Activated CD4-positive, CD25-positive, alpha-beta regulatory T cell treated with anti-CD3 and anti-CD28 coated beads, Interleukin-2, amount 50 U/mL, for 72 hours (primary cell): ENCODE measurements at regions not wholly inside any gene's neighbourhood (a gene's known extent, or its start where the extent isn't known, plus 50 kb on each side); places are given as distances from the start of the nearest gene placed in this dataset.

Source experiments
- DNase-seq: peaks from one replicate; pipeline ENCODE4 v3.0.0; 2021

DNA sequence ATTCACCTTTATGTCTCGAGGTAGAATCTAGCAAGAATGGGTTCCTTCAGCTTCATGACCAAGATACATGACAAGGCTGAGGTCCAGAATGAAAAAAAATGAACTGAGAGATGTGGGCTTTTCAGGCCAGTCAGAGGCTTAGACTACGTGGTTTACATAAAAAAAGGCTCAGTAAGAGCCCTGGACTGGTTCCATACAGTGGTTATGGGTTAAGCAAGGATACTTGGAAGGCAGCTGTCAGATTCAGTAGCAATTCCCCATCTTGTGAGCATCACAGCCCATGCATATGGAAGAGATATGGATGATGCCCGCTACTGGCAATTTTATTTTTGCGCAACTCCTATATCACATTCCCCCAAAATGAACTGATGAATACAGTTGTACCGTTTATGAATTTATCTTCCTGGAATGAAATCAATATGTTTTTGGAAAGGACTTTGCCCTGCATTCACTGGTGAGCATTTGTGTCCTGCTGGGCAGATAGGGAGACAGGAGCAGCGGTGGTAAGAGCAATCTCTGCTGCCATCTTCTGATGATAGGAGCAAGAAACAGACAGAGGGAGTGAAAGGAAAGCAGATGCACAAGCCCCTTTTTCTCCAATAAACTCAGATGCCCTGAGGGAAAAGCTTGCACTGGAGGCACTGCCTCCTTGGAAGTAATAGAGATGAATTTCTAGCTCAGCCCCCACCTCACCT is 280.4 kb downstream of the GALC start:
- no peak for DNase-seq

- DNase-seq: no peak
These were observed 287.5 kb downstream of the GALC start for GRCh38 chr14:87705439-87705896.

- DNase-seq: no peak
These were observed 294.5 kb downstream of the GALC start for GRCh38 chr14:87698481-87698880.

- DNase-seq: no peak
These were observed 296.5 kb downstream of the GALC start for GRCh38 chr14:87696485-87696884.

DNA sequence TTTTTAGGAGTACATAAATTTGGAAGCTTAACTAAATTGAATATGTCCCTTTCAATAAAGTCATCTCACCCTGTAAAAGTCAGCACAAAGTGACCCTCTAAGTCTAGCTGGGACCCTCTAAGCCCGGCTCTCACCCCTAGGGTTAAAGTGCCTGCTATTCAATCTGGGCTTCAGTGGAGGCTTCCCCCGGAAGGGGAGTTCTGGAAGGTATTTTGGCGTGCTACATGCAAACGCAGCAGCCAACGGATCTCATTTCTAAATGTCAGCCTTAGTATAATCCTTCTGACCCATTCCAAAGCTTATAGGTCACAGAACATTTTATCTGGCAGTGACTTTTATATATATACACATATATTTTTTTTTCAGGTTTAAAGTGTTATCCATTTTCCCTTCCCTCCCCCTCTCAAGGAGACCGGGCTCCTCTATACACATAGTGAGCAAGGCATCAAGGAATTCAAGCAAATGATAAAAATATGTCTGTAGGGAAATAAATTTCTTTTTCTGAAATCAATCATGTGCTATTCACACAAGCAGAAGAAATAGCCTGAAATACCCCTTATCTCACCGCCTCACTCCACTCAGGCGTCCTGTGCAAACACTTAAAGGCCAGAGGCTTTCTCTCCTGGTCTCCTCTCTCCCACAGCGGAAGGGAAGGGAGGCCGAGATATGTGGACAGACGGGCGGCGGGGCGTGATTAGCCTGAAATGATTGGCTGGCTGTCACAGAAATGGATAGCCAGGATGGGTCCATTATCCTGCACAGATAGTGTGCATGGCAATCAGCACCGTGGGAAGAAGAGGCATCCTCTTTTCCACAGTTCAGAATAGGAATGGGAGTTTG is 301.7 kb downstream of the GALC start:
- no peak for DNase-seq

DNA sequence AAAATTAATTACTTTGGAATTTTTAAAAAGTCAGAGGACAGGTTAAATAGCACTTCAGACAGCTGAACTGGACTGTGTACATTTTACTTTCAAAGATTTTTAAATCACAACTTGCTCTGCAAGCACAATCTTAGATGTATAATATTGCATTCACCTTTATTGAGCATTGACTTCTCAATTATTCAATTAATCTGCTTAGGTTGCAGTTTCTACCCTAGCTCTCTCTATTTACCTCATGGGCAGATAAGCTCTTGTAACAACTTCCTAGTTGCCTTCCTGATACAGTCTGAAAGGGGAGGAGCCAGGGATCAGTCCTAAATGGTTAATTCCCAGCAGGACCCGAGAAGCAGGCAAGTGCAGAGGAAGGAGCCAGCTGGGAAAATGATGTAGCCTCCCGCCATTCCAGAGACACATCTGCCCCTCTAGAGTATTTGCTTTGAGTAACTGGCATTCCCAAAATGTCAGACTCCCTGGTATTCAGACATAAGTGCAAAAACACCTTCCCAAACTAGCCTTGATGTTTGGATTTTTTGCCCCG is 302.8 kb downstream of the GALC start:
- DNase-seq: no peak

DNA sequence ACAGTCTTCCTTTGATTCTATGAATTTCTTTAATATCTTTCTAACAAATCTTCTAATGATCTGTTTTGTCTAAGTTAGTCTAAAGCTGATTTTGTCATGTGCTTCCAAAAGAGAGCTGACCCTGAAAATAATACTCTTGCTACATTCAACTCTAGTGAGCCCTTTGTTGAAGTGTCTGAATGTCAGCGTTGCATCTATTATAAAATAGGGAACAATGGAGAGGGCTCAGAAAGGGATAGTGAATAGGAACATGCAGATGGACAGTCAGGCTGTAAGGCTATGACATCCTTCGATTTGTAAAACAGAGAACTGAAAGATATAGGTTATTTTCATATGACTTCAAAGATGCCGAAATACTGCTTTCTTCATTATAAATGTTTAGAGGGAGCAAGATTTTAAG is 304.5 kb downstream of the GALC start:
- DNase-seq: no peak

DNA sequence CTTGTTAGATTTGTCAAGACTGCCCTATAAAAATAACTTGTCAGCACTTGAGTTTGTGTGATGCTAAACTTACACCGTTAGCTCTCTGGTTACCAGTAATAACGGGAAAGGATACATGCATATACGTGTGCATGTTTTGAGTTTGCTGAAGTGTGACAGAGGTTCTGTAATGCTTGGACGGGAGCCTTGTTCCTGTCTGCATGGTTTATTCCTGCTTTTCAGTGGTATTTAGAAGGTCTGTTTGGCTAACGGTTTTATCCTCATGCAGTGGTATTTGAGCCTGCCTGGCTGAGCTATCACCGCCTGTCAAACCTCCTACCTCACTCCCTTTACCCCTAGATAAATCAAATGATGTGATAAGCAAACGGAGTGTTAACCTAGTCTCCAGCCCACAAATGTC is 305.6 kb downstream of the GALC start:
- DNase-seq: no peak

DNA sequence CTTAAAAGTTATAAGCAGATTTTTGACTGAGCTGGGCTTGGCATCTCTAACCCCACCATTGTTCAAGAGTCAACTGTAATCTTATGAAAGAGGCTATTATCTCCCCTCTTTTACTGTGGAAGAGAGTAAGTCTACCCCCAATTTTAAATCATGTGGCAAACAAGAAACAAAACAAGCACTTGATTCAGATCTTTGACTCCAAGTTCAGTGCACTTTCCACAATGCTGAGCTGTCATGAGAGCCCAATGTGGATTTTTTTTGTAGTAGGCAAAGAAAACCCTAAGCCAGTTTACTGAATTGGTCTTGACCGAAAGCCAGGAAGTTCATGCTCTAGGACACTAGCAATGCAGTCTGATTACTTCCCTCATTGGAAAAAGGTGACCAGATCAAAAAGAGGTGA is 306.2 kb downstream of the GALC start:
- no peak for DNase-seq

GRCh38 chr14:87679866-87680265 is 313.1 kb downstream of the GALC start:
- DNase-seq: no peak

- no peak for DNase-seq
These were observed 314.4 kb downstream of the GALC start for GRCh38 chr14:87678624-87679023.

- no peak for DNase-seq
These were observed 316.1 kb downstream of the GALC start for GRCh38 chr14:87676814-87677437.

DNA sequence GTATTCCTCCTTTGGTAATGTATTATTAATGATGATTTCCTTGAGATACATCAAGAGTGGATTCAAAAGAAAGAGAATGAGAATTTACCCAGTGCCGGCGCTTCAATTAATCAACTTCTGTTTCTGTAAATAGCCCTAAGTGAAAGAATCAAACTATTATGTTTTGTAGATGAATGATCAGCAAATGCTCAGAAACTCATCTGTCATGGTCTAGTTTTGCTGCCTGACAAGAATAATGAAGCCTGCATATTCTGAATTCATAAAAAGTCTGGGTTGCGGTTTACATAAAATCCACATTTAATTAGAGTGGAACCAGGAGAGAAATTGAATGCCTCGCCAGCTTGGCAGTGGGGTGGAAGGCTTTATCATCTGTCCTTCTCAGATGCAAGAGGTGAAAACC is 325.3 kb downstream of the GALC start:
- no peak for DNase-seq

DNA sequence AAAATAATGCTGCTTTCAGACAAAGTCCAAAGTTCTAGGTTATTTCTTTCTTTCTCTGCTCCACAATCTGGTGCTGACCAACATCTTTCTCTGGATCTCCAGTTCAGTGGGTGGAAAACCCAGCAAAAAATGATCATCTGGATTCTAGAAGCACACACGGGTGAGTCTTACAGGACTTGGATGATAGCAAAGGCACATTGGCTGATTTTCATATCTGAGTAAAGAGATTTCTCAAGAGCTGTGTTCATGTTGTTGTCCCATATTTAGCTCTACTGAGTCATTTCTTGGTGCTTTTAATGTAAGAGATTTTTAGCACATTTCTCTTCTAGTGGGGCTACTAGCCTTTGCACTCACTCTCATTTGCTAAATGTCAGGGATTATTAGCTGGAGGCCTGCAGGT is 336.7 kb downstream of the GALC start:
- no peak for DNase-seq

GRCh38 chr14:87652278-87652677 is 340.7 kb downstream of the GALC start:
- no peak for DNase-seq

DNA sequence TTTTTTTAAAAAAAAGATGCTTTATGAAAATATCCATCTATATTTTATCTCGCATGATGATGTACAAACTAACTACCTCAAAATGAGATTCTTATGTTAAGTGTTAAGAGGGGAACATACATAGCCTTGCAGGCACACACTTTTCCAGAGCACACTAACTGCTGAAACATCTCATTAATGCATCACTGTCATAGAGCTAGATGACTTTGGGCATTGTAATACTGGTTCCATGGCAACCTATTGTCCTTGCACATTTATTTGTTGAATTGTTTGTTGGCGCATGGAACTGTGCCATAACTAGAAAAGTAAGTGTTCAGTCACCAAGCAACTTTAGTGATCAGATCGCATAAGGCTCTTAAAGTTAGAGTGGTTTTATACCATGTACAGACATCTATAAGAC is 348.3 kb downstream of the GALC start:
- no peak for DNase-seq

GRCh38 chr14:87643005-87643404 is 350.0 kb downstream of the GALC start:
- no peak for DNase-seq

- no peak for DNase-seq
These were observed 352.4 kb downstream of the GALC start for GRCh38 chr14:87640553-87640952.

GRCh38 chr14:87638196-87638595 is 354.8 kb downstream of the GALC start:
- DNase-seq: no peak

GRCh38 chr14:87635442-87635841 is 357.5 kb downstream of the GALC start:
- no peak for DNase-seq

GRCh38 chr14:87632796-87633195 is 360.2 kb downstream of the GALC start:
- no peak for DNase-seq

DNA sequence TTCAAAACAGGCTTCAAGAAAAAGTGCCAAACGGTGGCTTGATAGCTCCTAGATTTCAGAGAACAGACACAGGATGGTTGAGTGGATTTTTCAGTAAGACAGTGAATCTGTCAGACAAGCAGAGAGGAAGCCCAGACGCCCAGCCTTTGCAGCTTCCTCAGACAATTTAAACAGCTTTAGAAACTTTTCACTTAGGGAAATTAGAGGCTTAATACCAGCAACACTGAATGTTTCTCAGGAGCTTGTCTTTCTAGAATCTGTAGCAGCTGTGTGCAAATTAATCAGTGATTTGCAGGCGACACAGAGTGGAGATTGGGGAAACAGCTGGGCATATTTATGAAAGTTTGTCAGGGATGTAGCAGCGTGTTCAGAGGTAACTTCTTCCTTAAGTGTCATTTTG is 362.1 kb downstream of the GALC start:
- no peak for DNase-seq

- no peak for DNase-seq
These were observed 363.2 kb downstream of the GALC start for GRCh38 chr14:87629788-87630187.

GRCh38 chr14:87628780-87629179 is 364.2 kb downstream of the GALC start:
- no peak for DNase-seq
